HEK293T (cell line): ENCODE measurements at regions not wholly inside any gene's neighbourhood (a gene's known extent, or its start where the extent isn't known, plus 50 kb on each side); places are given as distances from the start of the nearest gene placed in this dataset.

ENCODE experiments used
- CTCF ChIA-PET: fragments of 350-600 bp; formaldehyde crosslinking; extraction: SDS; loops from one replicate; lab custom pipeline; 2021; ENCODE audit warnings: antibody characterized with exemption, inconsistent platforms; lab: Yijun Ruan, JAX
- POLR2A ChIA-PET: fragments of 350-600 bp; formaldehyde crosslinking; extraction: SDS; loops from one replicate; lab custom pipeline; 2020; ENCODE audit warnings: antibody characterized with exemption, inconsistent platforms; lab: Yijun Ruan, JAX
- DNase-seq: peaks from one replicate; pipeline ENCODE4 v3.0.0; 2012; ENCODE audit warnings: mixed read lengths; ENCODE audit errors: extremely low spot score
- ARNT ChIP-seq: fragments of 450-650 bp; IDR thresholded peaks from 2 replicates; pipeline ENCODE4 v1.6.1; 2017; ENCODE audit warnings: mild to moderate bottlenecking
- BHLHE40 ChIP-seq: fragments of 450-650 bp; IDR thresholded peaks from 2 replicates; pipeline ENCODE4 v1.6.1; 2016; ENCODE audit warnings: mild to moderate bottlenecking, moderate library complexity, borderline replicate concordance
- CTBP1 ChIP-seq: fragments of 450-650 bp; IDR thresholded peaks from 2 replicates; pipeline ENCODE4 v1.6.1; 2016; ENCODE audit warnings: borderline replicate concordance
- ELF4 ChIP-seq: fragments of 450-650 bp; IDR thresholded peaks from 2 replicates; pipeline ENCODE4 v1.6.1; 2017; ENCODE audit warnings: antibody characterized with exemption
- FOXA1 ChIP-seq: fragments of 450-650 bp; IDR thresholded peaks from 2 replicates; pipeline ENCODE4 v1.6.1; 2016; ENCODE audit warnings: mild to moderate bottlenecking
- FOXK2 ChIP-seq: fragments of 450-650 bp; IDR thresholded peaks from 2 replicates; pipeline ENCODE4 v1.6.1; 2016; ENCODE audit warnings: mild to moderate bottlenecking
- FOXM1 ChIP-seq: fragments of 450-650 bp; IDR thresholded peaks from 2 replicates; pipeline ENCODE4 v1.6.1; 2017; ENCODE audit warnings: mild to moderate bottlenecking, borderline replicate concordance
- HDGF ChIP-seq: fragments of 450-650 bp; IDR thresholded peaks from 2 replicates; pipeline ENCODE4 v1.6.1; 2017; ENCODE audit warnings: antibody characterized with exemption, borderline replicate concordance
- L3MBTL2 ChIP-seq: fragments of 450-650 bp; conservative IDR thresholded peaks from 2 replicates; pipeline ENCODE4 v1.6.1; 2016; ENCODE audit warnings: mild to moderate bottlenecking
- LEF1 ChIP-seq: fragments of 450-650 bp; IDR thresholded peaks from 2 replicates; pipeline ENCODE4 v1.6.1; 2017; ENCODE audit warnings: mild to moderate bottlenecking, borderline replicate concordance
- NFRKB ChIP-seq: fragments of 450-650 bp; IDR thresholded peaks from 2 replicates; pipeline ENCODE4 v1.6.1; 2016; ENCODE audit warnings: mild to moderate bottlenecking, moderate library complexity
- SP1 ChIP-seq: fragments of 450-650 bp; IDR thresholded peaks from 2 replicates; pipeline ENCODE4 v1.6.1; 2017
- SUZ12 ChIP-seq: fragments of 450-650 bp; IDR thresholded peaks from 2 replicates; pipeline ENCODE4 v1.6.1; 2016; ENCODE audit warnings: mild to moderate bottlenecking
- TARDBP ChIP-seq: fragments of 450-650 bp; IDR thresholded peaks from 2 replicates; pipeline ENCODE4 v1.6.1; 2016
- ZNF384 ChIP-seq: fragments of 450-650 bp; IDR thresholded peaks from 2 replicates; pipeline ENCODE4 v1.6.1; 2016
- TF ChIP-seq, protein P1 (sequence below): fragments of 450-650 bp; IDR thresholded peaks from 2 replicates; pipeline ENCODE4 v1.6.1; 2016

- CTCF ChIA-PET, result no interaction called here
- POLR2A ChIA-PET, result no interaction called here
- TF ChIP-seq SP1, result no peak
- no peak for TF ChIP-seq NFRKB
- no peak for TF ChIP-seq CTBP1
- no peak for TF ChIP-seq SUZ12
- TF ChIP-seq FOXK2, result no peak
- no peak for TF ChIP-seq L3MBTL2
- no peak for TF ChIP-seq FOXM1
- no peak for TF ChIP-seq LEF1
- no peak for TF ChIP-seq FOXA1
- no peak for TF ChIP-seq HDGF
- no peak for TF ChIP-seq ELF4
- TF ChIP-seq ZNF384, result no peak
- TF ChIP-seq ARNT, result no peak
- no peak for TF ChIP-seq TARDBP
- no peak for TF ChIP-seq BHLHE40
- TF ChIP-seq, protein P1, sequence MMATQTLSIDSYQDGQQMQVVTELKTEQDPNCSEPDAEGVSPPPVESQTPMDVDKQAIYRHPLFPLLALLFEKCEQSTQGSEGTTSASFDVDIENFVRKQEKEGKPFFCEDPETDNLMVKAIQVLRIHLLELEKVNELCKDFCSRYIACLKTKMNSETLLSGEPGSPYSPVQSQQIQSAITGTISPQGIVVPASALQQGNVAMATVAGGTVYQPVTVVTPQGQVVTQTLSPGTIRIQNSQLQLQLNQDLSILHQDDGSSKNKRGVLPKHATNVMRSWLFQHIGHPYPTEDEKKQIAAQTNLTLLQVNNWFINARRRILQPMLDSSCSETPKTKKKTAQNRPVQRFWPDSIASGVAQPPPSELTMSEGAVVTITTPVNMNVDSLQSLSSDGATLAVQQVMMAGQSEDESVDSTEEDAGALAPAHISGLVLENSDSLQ, result no peak
- DNase-seq, result no peak
These were observed 318.0 kb downstream of the ZEB2 start for GRCh38 chr2:144201868-144202468.

DNA sequence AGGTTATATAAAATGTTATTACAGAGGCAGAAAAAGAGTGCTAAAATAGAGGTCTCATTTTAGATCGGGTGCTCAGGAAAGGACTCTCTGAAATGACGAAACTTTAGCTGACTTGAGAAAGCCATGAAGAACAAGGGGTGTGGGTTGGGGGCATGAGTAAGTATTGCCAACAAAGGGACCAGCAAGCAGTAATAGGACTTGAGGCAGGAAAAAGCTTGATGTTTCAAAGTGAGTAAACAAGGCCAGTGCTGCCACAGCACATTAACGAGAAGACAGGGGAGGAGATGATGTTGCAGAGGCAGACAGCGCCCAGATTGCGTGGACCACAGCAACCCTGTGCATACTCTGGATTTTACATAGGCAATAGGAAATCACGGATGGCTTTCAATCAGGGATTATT, 318.8 kb downstream of the ZEB2 start:
- TF ChIP-seq TARDBP (no peak), SP1 (no peak), FOXK2 (no peak), SUZ12 (no peak), LEF1 (no peak), ELF4 (no peak), HDGF (no peak), FOXM1 (no peak), ARNT (no peak), L3MBTL2 (no peak), CTBP1 (no peak), NFRKB (no peak), FOXA1 (no peak), BHLHE40 (no peak), ZNF384 (no peak)
- TF ChIP-seq, protein P1, result no peak
- DNase-seq, result no peak
- CTCF ChIA-PET, result no interaction called here
- POLR2A ChIA-PET, result no interaction called here

GRCh38 chr2:144198116-144198515, 321.8 kb downstream of the ZEB2 start:
- DNase-seq, result no peak
- TF ChIP-seq ELF4 (no peak), CTBP1 (no peak), ZNF384 (no peak)
- POLR2A ChIA-PET, result no interaction called here
- CTCF ChIA-PET, result no interaction called here

GRCh38 chr2:144194326-144195071, 325.4 kb downstream of the ZEB2 start:
- ChIA-PET POLR2A (no interaction called here), CTCF (no interaction called here)
- TF ChIP-seq LEF1 (no peak), L3MBTL2 (no peak), CTBP1 (no peak), FOXA1 (no peak), HDGF (no peak)
- TF ChIP-seq, protein P1, result no peak
- no peak for DNase-seq

- DNase-seq, result no peak
- CTCF ChIA-PET, result no interaction called here
- TF ChIP-seq ELF4, result no peak
- TF ChIP-seq, protein P1, result no peak
- no peak for TF ChIP-seq ZNF384
- no peak for TF ChIP-seq BHLHE40
- no peak for TF ChIP-seq SUZ12
- TF ChIP-seq HDGF, result no peak
- TF ChIP-seq NFRKB, result no peak
- TF ChIP-seq FOXK2, result no peak
- POLR2A ChIA-PET, result no interaction called here
These were observed 328.9 kb downstream of the ZEB2 start for GRCh38 chr2:144190908-144191605.
